Erythroblast (primary cell): ENCODE measurements at regions not wholly inside any gene's neighbourhood (a gene's known extent, or its start where the extent isn't known, plus 50 kb on each side); places are given as distances from the start of the nearest gene placed in this dataset.

Experiments used
- GATA1 ChIP-seq: IDR thresholded peaks from 2 replicates; pipeline ENCODE4 v1.6.1; 2011; ENCODE audit warnings: low read depth, mild to moderate bottlenecking, control low read depth, low read length, moderate library complexity
- POLR2A ChIP-seq: IDR thresholded peaks from 2 replicates; pipeline ENCODE4 v1.6.1; 2011; ENCODE audit warnings: mild to moderate bottlenecking, low read length

DNA sequence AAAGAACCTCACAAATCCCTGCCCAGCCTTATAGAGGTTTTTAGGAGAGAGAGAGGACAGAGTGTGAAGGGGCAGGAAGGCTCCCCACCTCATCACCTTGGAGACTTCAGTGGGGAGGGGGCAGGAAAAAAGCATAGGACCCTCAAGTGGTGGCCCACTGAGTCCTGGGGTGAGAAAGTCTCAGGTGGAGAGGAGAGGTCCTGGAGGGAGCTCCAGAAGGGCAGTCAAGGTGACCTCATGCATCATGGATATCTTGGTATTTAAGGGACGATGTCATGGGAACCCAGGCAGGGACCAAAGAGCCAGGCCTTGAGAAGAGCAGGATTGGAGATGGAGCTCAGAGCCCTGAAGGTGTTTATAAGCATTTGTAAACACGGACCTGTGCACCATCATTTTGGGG, 204.5 kb downstream of the SLC4A3 start:
- TF ChIP-seq POLR2A: no peak
- TF ChIP-seq GATA1: no peak
